ENCODE measurements at regions not wholly inside any gene's neighbourhood (a gene's known extent, or its start where the extent isn't known, plus 50 kb on each side); places are given as distances from the start of the nearest gene placed in this dataset.

DNA sequence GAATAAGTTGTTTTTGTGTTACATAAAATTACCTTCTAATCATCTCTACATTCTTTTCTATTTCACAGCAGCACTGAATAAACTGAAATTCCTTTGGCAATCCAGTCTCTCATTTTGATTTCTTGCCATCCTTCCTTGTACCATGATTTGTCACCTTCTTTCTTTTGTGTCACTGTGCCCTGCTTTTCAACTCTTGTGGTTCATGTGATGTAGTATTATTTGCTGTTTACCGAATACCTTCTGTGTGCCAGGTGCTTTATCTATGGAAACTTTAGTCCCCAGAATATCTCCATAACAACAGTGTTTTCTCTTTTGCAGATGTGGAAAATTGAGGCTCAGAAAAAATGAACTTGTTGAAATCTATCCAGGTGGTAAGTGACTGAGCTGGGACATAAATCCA lies 220.3 kb downstream of the STK31 start:
- TF ChIP-seq, protein P1, sequence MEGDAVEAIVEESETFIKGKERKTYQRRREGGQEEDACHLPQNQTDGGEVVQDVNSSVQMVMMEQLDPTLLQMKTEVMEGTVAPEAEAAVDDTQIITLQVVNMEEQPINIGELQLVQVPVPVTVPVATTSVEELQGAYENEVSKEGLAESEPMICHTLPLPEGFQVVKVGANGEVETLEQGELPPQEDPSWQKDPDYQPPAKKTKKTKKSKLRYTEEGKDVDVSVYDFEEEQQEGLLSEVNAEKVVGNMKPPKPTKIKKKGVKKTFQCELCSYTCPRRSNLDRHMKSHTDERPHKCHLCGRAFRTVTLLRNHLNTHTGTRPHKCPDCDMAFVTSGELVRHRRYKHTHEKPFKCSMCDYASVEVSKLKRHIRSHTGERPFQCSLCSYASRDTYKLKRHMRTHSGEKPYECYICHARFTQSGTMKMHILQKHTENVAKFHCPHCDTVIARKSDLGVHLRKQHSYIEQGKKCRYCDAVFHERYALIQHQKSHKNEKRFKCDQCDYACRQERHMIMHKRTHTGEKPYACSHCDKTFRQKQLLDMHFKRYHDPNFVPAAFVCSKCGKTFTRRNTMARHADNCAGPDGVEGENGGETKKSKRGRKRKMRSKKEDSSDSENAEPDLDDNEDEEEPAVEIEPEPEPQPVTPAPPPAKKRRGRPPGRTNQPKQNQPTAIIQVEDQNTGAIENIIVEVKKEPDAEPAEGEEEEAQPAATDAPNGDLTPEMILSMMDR (IDR thresholded peaks at IDR 0.05; ENCODE audit: borderline replicate concordance, extremely low read depth, low read length, poor library complexity, severe bottlenecking): no peak
- TF ChIP-seq EZH2 (IDR thresholded peaks at IDR 0.05; ENCODE audit: borderline replicate concordance, low read depth, low read length, severe bottlenecking): no peak

Measured in DND-41 (cell line).